GM18867 (cell line): ENCODE measurements at regions not wholly inside any gene's neighbourhood (a gene's known extent, or its start where the extent isn't known, plus 50 kb on each side); places are given as distances from the start of the nearest gene placed in this dataset.
"Not testable (repeated sequence)": the region's sequence is repeated elsewhere in the genome, so short reads cannot be mapped to it uniquely, and the experiment has no call there.

Experiments used
- ATAC-seq: cut with Tn5 transposase; IDR thresholded peaks from one replicate; pipeline ENCODE4 v1.9.1; 2021; ENCODE audit warnings: mild to moderate bottlenecking, moderate library complexity; ENCODE audit not compliant: unreplicated experiment

GRCh38 chr14:51341338-51341737, 101.3 kb downstream of the TMX1 start:
- no peak for ATAC-seq

DNA sequence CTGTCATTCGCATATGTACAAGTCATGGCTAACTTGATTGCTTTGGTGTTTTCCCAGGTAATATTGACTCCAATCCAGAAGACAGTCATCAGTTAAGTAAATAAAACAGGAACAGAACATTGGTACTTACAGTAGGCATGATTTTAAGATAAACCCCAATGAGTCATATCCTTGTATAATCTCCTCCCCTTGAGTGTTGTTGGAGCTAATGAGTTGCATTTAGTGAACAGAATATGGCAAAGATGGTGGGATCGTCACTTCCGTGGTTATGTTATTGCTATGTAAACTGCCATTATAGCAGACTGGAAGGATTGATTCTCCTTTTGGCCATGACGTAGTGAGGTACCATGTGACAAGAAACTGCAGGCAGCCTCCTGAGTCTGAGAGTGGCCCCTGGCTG, 102.2 kb downstream of the TMX1 start:
- no peak for ATAC-seq

- ATAC-seq: no peak
Measured at GRCh38 chr14:51351997-51352396, 112.0 kb downstream of the TMX1 start.

DNA sequence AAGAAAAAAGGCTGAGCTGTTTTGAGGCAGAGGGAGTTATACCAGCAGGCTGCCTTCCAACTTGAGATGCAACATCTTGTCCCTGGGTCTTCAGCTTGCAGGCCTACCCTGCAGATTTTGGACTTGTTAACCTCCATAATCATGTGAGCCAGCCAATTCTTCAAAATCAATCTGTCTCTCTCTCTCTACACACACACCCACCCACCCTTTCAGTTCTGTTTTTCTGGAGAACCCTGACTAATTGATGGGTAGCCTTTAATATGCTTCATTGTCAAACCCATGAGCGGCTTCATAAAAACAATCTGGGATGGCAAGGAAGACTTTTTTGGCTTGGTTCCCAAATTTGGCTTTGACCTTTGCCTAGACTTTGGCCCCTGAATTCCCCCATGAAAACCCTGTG, 113.9 kb downstream of the TMX1 start:
- no peak for ATAC-seq

DNA sequence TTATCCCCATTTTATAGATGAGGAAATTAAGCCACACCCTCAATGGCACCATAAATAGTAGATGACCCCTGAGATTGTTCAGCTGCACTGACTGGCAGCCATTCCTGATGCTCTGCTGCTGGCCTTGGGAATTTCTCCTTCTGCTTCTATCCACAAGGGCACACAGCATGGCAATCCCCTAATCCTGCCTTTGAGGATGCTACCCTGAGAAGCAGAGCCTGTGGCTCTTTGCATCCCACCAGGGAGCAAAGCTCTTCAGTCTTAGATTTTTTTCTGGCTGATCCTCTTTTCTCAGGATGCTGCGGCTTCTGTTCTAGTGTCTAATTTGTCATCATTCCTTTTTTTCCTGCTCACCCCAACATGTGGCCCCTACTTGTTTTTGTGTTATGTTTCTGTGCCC, 114.8 kb downstream of the TMX1 start:
- ATAC-seq: no peak

DNA sequence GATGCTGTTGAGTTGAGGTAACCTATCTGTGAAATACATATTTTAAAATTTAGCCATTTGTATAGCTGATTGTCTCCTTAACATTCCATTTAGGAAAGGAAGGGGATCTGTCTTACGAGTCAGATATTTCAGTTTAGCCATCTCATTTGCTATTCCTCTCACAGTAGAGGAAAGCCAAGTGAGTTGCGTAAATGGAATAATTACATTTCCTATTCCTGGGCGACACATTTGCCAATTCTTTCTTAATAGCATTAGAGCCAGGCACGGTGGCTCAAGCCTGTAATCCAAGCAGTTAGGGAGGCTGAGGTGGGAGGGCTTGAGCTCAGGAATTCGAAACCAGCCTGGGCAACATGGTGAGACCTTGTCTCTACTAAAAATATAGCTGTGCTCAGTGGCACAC, 116.3 kb downstream of the TMX1 start:
- no peak for ATAC-seq

- no peak for ATAC-seq
Measured at GRCh38 chr14:51357250-51357649, 117.2 kb downstream of the TMX1 start.

DNA sequence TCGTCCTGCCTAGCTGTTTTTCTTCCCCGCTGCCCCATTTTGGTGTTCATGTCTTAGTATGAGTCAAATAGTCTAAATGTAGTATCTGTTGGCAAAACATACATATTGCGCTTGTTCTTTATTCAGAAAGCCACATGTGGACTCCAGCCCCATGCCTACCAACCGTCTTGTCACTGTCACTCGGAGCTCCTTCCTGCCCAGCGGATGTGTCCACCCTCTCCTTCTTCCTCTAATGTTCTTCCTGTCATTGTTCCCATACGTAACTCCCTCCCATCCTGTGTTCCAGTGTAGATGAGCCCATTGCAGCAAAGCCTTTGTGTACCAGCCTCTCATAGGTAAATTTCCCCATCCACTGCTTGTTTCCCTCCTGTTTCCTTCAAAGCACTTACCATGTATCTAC, 120.5 kb downstream of the TMX1 start:
- ATAC-seq: no peak

- ATAC-seq: no peak
Measured at GRCh38 chr14:51365241-51365965, 125.4 kb downstream of the TMX1 start.

DNA sequence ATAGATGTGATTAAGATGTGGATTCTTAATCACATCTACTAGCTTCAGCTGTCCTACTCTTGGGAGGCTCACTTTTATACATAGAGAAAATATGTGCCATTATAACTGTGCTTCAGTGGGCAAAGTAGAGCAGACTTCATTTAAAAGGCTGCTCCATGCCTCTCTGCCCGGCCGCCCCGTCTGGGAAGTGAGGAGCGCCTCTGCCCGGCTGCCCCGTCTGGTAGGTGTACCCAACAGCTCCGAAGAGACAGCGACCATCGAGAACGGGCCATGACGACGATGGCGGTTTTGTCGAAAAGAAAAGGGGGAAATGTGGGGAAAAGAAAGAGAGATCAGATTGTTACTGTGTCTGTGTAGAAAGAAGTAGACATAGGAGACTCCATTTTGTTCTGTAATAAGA, 126.4 kb downstream of the TMX1 start:
- ATAC-seq: not testable (repeated sequence)

DNA sequence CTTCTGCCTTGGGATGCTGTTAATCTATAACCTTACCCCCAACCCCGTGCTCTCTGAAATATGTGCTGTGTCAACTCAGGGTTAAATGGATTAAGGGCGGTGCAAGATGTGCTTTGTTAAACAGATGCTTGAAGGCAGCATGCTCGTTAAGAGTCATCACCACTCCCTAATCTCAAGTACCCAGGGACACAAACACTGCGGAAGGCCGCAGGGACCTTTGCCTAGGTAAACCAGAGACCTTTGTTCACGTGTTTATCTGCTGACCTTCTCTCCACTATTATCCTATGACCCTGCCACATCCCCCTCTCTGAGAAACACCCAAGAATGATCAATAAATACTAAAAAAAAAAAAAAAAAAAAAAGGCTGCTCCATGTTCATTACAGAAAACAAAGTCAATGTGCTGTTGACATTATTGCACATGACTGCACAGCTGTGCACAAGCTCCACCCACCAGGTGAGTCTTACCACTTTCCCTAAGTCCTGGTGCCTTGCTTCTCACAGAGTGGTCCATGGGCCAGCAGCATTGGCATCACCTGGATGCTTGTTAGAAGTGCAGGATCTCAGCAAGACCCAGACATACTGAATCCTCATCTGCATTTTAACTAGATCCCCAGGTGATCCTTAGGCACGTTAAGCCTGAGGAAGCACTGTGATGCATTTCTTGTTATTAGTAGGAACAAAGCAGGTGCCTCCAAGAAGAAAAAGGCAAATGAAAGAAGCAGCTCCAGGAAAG, 127.0 kb downstream of the TMX1 start:
- not testable (repeated sequence) for ATAC-seq

GRCh38 chr14:51367600-51367931, 127.5 kb downstream of the TMX1 start:
- no peak for ATAC-seq

- ATAC-seq: no peak
Measured at GRCh38 chr14:51368721-51369163, 128.7 kb downstream of the TMX1 start.

DNA sequence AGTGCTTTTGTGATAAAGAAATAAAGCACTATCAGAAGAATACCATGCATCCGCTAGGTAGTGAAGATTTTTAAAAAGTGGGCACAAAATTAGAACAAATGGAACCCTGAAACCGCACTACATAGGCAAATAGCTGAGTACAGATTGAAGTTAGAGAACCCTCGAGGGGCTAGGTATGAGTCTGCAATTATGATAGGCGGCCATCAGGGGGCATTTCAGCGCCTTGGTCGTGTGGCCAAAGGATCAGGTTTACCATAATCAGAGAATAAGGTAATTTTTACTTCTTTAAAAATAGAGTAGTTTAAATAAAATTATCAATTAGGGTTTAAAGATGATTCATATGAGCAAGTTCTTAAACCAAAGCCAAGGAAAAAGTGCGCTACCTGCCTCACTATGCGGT, 129.8 kb downstream of the TMX1 start:
- no peak for ATAC-seq

DNA sequence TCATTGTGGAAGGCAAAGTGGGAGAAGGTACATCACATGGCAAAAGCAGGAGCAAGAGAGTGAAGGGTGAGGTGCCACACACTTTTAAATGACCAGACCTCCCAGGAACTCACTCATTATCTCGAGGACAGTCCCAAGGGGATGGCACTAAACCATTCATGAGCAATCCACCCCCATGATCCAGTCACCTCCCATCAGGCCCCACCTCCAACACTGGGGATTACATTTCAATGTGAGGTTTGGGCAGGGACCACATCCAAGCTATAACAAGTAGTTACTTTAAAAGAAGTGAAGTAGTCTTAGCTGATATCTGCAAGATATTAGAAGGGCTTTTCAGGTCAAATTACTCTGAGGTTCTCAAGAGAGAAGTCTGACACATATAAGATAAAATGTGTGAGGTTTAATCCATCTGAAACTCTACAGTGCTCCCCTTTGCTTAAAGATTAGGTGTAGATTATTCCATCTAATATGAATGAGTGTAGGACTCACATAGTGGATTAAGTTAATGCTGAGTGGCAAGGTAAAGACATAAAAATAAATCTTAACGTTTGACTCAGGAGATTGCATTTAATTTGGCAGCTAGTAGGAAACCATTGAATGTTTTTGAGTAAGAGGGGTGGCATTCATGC, 130.8 kb downstream of the TMX1 start:
- no peak for ATAC-seq

- ATAC-seq: not testable (repeated sequence)
Measured at GRCh38 chr14:51377186-51377585, 137.1 kb downstream of the TMX1 start.

DNA sequence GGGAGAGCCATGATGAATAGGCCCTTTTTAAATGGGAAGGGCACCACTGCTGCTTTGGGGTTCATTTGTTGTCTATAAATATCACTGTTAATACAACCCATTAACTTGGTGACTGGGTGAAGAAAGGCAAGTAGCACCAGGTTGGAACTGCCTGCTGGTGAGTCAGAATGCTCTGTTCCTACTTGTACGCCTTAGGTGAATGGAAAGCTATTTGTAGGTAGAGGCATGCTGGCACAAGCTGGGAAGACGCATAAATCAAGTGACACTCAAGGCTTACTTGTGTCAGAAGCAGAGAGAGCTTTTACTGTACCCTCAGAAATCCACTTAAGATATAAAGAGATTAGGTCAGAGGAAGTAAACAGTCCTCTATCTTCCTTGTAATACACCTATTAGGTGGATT, 142.5 kb downstream of the TMX1 start:
- no peak for ATAC-seq

DNA sequence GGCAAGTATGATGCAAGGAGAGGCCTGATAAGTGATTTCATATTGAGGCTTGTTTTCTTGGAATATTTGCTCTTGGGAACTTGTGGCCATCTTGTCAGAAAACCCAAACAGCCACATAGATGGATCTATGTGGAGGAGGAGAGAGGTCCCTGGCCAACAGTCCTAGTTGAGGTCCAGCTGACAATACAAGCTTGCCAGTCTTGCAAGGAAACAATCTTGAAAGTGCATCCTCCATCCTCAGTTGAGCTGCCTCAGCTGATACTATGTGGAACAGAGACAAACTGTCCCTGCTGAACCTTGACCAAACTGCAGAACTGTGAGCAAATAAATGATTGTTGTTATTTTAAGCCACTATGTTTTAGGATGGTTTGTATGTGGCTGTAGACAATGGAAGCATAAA, 146.4 kb downstream of the TMX1 start:
- no peak for ATAC-seq

DNA sequence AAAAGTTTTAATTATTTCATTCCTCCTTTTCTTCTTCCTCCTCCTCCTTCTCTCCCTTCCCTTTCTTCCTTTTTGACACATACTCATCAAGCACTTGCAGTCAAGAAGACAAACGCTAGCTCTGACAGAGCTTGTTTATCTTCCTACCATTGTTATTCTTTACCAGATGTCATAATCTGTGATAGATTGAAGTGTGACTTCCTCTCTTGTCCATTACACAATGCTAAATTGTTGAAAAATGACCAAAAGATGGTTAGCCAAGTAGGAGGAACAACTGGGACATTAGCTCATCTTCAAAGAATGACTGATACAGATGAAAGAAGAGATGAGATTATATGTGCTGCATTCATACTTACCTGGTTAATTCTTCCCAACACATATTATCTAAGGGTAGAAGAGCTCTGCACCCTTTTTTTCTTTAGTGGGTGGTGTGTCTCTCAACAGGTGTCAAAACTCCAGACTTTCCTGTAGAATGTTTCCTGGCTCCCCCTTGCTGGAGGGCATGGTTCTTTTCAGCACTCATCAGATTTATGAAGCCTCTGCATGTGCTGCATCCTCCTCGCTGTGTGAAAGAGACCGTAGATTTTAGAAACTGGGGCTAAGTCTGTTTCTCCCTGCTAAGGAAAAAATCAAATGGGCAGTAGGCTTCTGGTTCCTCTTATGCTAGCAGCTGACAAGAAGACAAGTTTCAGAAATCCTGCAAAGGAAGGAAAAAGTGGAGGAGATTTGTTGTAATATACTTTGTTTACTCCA, 147.1 kb downstream of the TMX1 start:
- no peak for ATAC-seq

DNA sequence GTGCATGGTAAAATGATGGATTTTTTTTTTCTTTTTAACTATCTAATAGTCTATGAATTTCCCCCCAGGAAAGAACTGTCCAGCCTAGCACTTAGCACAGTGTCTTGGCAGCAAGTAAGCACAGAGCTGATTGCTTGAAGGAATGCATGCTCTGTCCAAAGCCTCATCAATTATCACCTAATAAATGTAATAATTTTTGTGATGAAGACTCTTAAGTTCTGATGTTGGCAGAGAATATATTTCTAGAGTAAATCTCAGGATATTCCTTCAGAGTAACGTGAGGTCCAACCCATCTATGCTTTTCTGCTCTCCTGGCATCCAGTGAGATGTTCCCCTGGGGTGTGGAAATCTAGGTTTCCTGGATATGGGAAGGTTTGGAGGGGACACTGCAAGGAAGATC, 152.4 kb downstream of the TMX1 start:
- no peak for ATAC-seq

DNA sequence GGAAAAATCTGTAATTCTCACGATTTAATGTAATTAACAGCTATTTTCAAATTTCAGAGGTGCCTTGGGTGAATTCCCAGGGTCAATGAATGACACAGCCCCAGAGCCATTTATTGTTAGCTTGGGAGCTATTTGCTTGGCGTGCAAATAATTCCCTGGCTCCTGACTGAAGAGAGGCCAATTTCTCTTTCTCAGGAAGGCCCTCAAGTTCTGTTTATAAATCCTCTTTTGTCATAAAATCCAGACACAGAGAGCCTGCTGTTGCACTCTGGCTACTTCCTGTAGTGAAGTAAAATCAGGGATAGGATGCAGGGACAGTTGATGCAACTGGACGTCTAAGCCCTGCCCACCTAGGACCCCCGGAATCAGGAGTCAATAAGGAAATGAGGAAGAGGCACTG, 154.3 kb downstream of the TMX1 start:
- ATAC-seq: no peak

- no peak for ATAC-seq
Measured at GRCh38 chr14:51394804-51395203, 154.8 kb downstream of the TMX1 start.
